ENCODE measurements at regions not wholly inside any gene's neighbourhood (a gene's known extent, or its start where the extent isn't known, plus 50 kb on each side); places are given as distances from the start of the nearest gene placed in this dataset.
"Not testable (repeated sequence)": the region's sequence is repeated elsewhere in the genome, so short reads cannot be mapped to it uniquely, and the experiment has no call there.

- no peak for DNase-seq
These were observed 172.4 kb upstream of the IQSEC1 start for GRCh38 chr3:13245615-13245978.

- DNase-seq, result no peak
These were observed 170.4 kb upstream of the IQSEC1 start for GRCh38 chr3:13243586-13243985.

- DNase-seq, result no peak
These were observed 169.1 kb upstream of the IQSEC1 start for GRCh38 chr3:13242364-13242737.

GRCh38 chr3:13241621-13242363 lies 168.6 kb upstream of the IQSEC1 start:
- no peak for DNase-seq

GRCh38 chr3:13240928-13241618 lies 167.8 kb upstream of the IQSEC1 start:
- DNase-seq, result no peak

GRCh38 chr3:13239467-13239760 lies 166.2 kb upstream of the IQSEC1 start:
- no peak for DNase-seq

GRCh38 chr3:13238687-13239466 lies 165.6 kb upstream of the IQSEC1 start:
- no peak for DNase-seq

GRCh38 chr3:13237776-13238490 lies 164.7 kb upstream of the IQSEC1 start:
- DNase-seq, result no peak

GRCh38 chr3:13236557-13237173 lies 163.4 kb upstream of the IQSEC1 start:
- no peak for DNase-seq

- no peak for DNase-seq
These were observed 162.7 kb upstream of the IQSEC1 start for GRCh38 chr3:13235897-13236296.

GRCh38 chr3:13235079-13235478 lies 161.8 kb upstream of the IQSEC1 start:
- no peak for DNase-seq

- DNase-seq, result no peak
These were observed 161.4 kb upstream of the IQSEC1 start for GRCh38 chr3:13234666-13235065.

- peak; percentile 9 for DNase-seq
These were observed 160.6 kb upstream of the IQSEC1 start for GRCh38 chr3:13233487-13234485.

- no peak for DNase-seq
These were observed 158.8 kb upstream of the IQSEC1 start for GRCh38 chr3:13231781-13232666.

GRCh38 chr3:13229273-13229949 lies 156.2 kb upstream of the IQSEC1 start:
- no peak for DNase-seq

- DNase-seq, result no peak
These were observed 155.4 kb upstream of the IQSEC1 start for GRCh38 chr3:13228584-13228983.

GRCh38 chr3:13228169-13228568 lies 154.9 kb upstream of the IQSEC1 start:
- not testable (repeated sequence) for DNase-seq

GRCh38 chr3:13227315-13228165 lies 154.3 kb upstream of the IQSEC1 start:
- no peak for DNase-seq

- no peak for DNase-seq
These were observed 151.7 kb upstream of the IQSEC1 start for GRCh38 chr3:13224967-13225366.
